Caco-2 (cell line): ENCODE measurements at regions not wholly inside any gene's neighbourhood (a gene's known extent, or its start where the extent isn't known, plus 50 kb on each side); places are given as distances from the start of the nearest gene placed in this dataset.

Experiments
- BruUV-seq: library from RNA; stranded (reverse); fragments of 400-500 nt; replicated peaks from 2 replicates; lab custom pipeline; 2021; lab: Mats Ljungman, UMichigan
- CTCF ChIA-PET: fragments of 300-600 bp; sonication (Branson Sonifier 250); formaldehyde crosslinking; loops from one replicate; lab custom pipeline; 2022; ENCODE audit warnings: antibody characterized with exemption; lab: Charles Lee
- POLR2A ChIA-PET: fragments of 300-600 bp; sonication (Branson Sonifier 250); formaldehyde crosslinking; loops from one replicate; lab custom pipeline; 2022; ENCODE audit warnings: antibody characterized with exemption; lab: Charles Lee
- DNase-seq, 2 experiments: peaks; one replicate each; pipeline versions ENCODE4 v3.0.0 to v3.0.0-alpha.2; 2020 to 2022
- H3K27me3 ChIP-seq: replicated peaks from 2 replicates; pipeline ENCODE4 v1.6.0; 2011; ENCODE audit warnings: low read length; ENCODE audit not compliant: control insufficient read depth, insufficient read depth
- H3K36me3 ChIP-seq: 2 replicates; pipeline ENCODE4 v1.5.1; 2011; ENCODE audit warnings: low read length; ENCODE audit not compliant: control insufficient read depth, insufficient read depth
- H3K4me1 ChIP-seq: fragments of 250-450 bp; sonication (Bioruptor Pico); 2 replicates; pipeline ENCODE4 v1.5.1; 2020; ENCODE audit warnings: mild to moderate bottlenecking
- H3K4me3 ChIP-seq: 2 replicates; pipeline ENCODE4 v1.5.1; 2011; ENCODE audit warnings: low read depth, mild to moderate bottlenecking, control low read depth, low read length
- H3K9me3 ChIP-seq: fragments of 250-450 bp; sonication (Bioruptor Pico); 2 replicates; pipeline ENCODE4 v1.5.1; 2020; ENCODE audit warnings: mild to moderate bottlenecking, moderate library complexity
- H3K27ac Mint-ChIP-seq: one replicate; pipeline ENCODE4 v1.8.0; 2022; ENCODE audit warnings: mixed read lengths; ENCODE audit not compliant: unreplicated experiment
- H3K27me3 Mint-ChIP-seq: one replicate; pipeline ENCODE4 v1.8.0; 2022; ENCODE audit warnings: mixed read lengths; ENCODE audit not compliant: insufficient read depth, unreplicated experiment
- H3K36me3 Mint-ChIP-seq: one replicate; pipeline ENCODE4 v1.8.0; 2022; ENCODE audit warnings: mild to moderate bottlenecking, mixed read lengths; ENCODE audit not compliant: insufficient read depth, unreplicated experiment
- H3K4me1 Mint-ChIP-seq: one replicate; pipeline ENCODE4 v1.8.0; 2022; ENCODE audit warnings: low read depth, mixed read lengths; ENCODE audit not compliant: unreplicated experiment
- H3K4me3 Mint-ChIP-seq: one replicate; pipeline ENCODE4 v1.8.0; 2022; ENCODE audit warnings: mild to moderate bottlenecking, moderate library complexity, mixed read lengths; ENCODE audit not compliant: unreplicated experiment
- H3K9me3 Mint-ChIP-seq: one replicate; pipeline ENCODE4 v1.8.0; 2022; ENCODE audit warnings: mixed read lengths; ENCODE audit not compliant: unreplicated experiment
- CTCF ChIP-seq, 2 experiments: fragments of 200-600 bp in 1 of 2; IDR thresholded peaks; 1 replicate in 1 of 2; 2 replicates in 1 of 2; pipeline versions ENCODE4 v1.5.1 to v1.8.0; 2011 to 2022; ENCODE audit warnings: antibody characterized with exemption in 1 of 2, control low read depth in 1 of 2, inconsistent platforms in 1 of 2, low read depth in 1 of 2, low read length in 1 of 2, mild to moderate bottlenecking in 1 of 2, moderate library complexity in 1 of 2; ENCODE audit not compliant: insufficient read depth in 1 of 2, severe bottlenecking in 1 of 2, unreplicated experiment in 1 of 2
- intact Hi-C: fragments of 100-400 bp; cut with micrococcal nuclease; formaldehyde crosslinking; loops from one replicate; pipeline ENCODE4 v1.10.0; 2022; ENCODE audit not compliant: unreplicated experiment

DNA sequence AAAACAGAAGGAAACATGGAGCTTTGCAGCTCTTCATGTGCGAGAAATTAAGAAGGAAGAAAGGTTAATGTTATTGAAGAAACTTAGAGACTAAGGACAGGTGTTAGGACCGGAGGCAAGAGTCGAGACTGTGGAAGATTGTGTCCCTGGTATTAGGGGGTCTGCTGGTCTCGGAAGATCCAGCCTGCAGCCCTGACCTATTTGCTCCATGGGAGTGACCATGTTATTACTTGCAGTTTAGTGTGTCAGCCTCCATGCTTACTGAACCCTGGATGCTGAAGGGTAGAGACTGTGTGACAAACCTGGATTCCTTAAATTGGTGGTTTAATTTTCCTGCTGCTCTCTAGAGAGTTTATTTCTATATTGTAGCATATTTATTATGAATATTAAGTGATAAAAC, 580.6 kb downstream of the NOVA1 start:
- Mint-ChIP-seq H3K36me3 (no peaks in the 10 kb centered on the region), H3K4me3 (no peak overlapping the region), H3K27ac (no peak overlapping the region), H3K4me1 (no peaks in the 10 kb centered on the region), H3K9me3 (no peaks in the 10 kb centered on the region), H3K27me3 (peaks cover 4% of the 10 kb centered on the region)
- ChIA-PET CTCF (no interaction called here), POLR2A (no interaction called here)
- Histone ChIP-seq H3K36me3 (no peaks in the 10 kb centered on the region), H3K27me3 (no peaks in the 10 kb centered on the region), H3K4me3 (no peak overlapping the region), H3K4me1 (no peaks in the 10 kb centered on the region), H3K9me3 (no peaks in the 10 kb centered on the region)
- no TSS peak for BruUV-seq
- intact Hi-C loops = no loop called here
- TF ChIP-seq CTCF (IDR thresholded peaks at IDR 0.05; ENCODE audit: insufficient read depth in 1 of 2, low read depth in 1 of 2, low read length in 1 of 2, severe bottlenecking in 1 of 2, unreplicated experiment in 1 of 2) = no peak
- no peak for DNase-seq

DNA sequence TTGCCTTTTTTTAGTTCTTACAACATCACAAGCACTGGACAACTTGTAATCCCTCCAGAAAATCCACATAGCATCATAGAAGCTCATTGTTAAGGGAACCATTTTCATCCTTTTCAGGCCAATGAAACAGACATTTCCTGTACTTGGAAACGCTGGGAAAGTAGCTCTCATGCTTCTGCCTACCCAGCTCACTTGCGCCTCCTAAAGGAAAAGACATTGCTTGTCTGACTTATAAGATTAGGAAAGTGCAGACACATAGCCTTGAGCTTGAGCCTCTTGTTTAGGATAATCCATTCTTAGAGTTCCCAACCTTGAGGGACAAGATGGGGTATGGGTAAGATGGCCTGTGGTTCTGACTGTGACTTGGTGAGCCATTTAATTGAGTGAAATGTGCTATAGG, 589.5 kb downstream of the NOVA1 start:
- no TSS peak for BruUV-seq
- intact Hi-C loops = no loop called here
- H3K27ac Mint-ChIP-seq = no peak overlapping the region
- POLR2A ChIA-PET = no interaction called here
- DNase-seq = peak in 1 of 2 experiments; percentile 2
- H3K27me3 Mint-ChIP-seq = peaks cover 2% of the 10 kb centered on the region
- CTCF ChIA-PET = interaction anchor here (0.6 kb wide), 1 partner anchor 285 kb away, joined by 3 read pairs; no protein-coding TSS in a partner anchor
- no peak overlapping the region for H3K4me3 ChIP-seq
- no peaks in the 10 kb centered on the region for H3K9me3 Mint-ChIP-seq
- H3K4me1 Mint-ChIP-seq = no peaks in the 10 kb centered on the region
- no peaks in the 10 kb centered on the region for H3K36me3 Mint-ChIP-seq
- H3K4me1 ChIP-seq = no peaks in the 10 kb centered on the region
- no peaks in the 10 kb centered on the region for H3K36me3 ChIP-seq
- no peak for TF ChIP-seq CTCF (IDR thresholded peaks at IDR 0.05; ENCODE audit: insufficient read depth in 1 of 2, low read depth in 1 of 2, low read length in 1 of 2, severe bottlenecking in 1 of 2, unreplicated experiment in 1 of 2)
- no peak overlapping the region for H3K4me3 Mint-ChIP-seq
- no peaks in the 10 kb centered on the region for H3K9me3 ChIP-seq
- no peaks in the 10 kb centered on the region for H3K27me3 ChIP-seq

GRCh38 chr14:26004342-26004741, 593.5 kb downstream of the NOVA1 start:
- Mint-ChIP-seq H3K9me3 (no peaks in the 10 kb centered on the region), H3K4me3 (no peak overlapping the region), H3K36me3 (no peaks in the 10 kb centered on the region), H3K4me1 (no peaks in the 10 kb centered on the region), H3K27ac (no peak overlapping the region), H3K27me3 (peaks cover 2% of the 10 kb centered on the region)
- no peak for DNase-seq
- no peak for TF ChIP-seq CTCF (IDR thresholded peaks at IDR 0.05; ENCODE audit: insufficient read depth in 1 of 2, low read depth in 1 of 2, low read length in 1 of 2, severe bottlenecking in 1 of 2, unreplicated experiment in 1 of 2)
- ChIA-PET POLR2A (no interaction called here), CTCF (no interaction called here)
- Histone ChIP-seq H3K36me3 (no peaks in the 10 kb centered on the region), H3K4me1 (no peaks in the 10 kb centered on the region), H3K9me3 (no peaks in the 10 kb centered on the region), H3K4me3 (no peak overlapping the region), H3K27me3 (no peaks in the 10 kb centered on the region)
- intact Hi-C loops = no loop called here
- no TSS peak for BruUV-seq
